ENCODE measurements at regions not wholly inside any gene's neighbourhood (a gene's known extent, or its start where the extent isn't known, plus 50 kb on each side); places are given as distances from the start of the nearest gene placed in this dataset.

- no peak for TF ChIP-seq CTCF (IDR thresholded peaks at IDR 0.05; ENCODE audit: low read depth, low read length, missing input control)
- TF ChIP-seq HNF4A (conservative IDR thresholded peaks at IDR 0.05) = no peak
- no peak for TF ChIP-seq EGR1 (IDR thresholded peaks at IDR 0.05; ENCODE audit: low read depth in 2 of 2)
- TF ChIP-seq, protein P1, sequence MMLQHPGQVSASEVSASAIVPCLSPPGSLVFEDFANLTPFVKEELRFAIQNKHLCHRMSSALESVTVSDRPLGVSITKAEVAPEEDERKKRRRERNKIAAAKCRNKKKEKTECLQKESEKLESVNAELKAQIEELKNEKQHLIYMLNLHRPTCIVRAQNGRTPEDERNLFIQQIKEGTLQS (IDR thresholded peaks at IDR 0.05) = no peak
- TF ChIP-seq FOXA1 (IDR thresholded peaks at IDR 0.05) = no peak
- TF ChIP-seq MAX (IDR thresholded peaks at IDR 0.05) = no peak
- TF ChIP-seq GABPA (IDR thresholded peaks at IDR 0.05 in 1 of 2, conservative IDR thresholded peaks at IDR 0.05 in 1 of 2) = no peak
Measured at GRCh38 chr14:103277931-103278330, 56.1 kb upstream of the EIF5 start (continued).

DNA sequence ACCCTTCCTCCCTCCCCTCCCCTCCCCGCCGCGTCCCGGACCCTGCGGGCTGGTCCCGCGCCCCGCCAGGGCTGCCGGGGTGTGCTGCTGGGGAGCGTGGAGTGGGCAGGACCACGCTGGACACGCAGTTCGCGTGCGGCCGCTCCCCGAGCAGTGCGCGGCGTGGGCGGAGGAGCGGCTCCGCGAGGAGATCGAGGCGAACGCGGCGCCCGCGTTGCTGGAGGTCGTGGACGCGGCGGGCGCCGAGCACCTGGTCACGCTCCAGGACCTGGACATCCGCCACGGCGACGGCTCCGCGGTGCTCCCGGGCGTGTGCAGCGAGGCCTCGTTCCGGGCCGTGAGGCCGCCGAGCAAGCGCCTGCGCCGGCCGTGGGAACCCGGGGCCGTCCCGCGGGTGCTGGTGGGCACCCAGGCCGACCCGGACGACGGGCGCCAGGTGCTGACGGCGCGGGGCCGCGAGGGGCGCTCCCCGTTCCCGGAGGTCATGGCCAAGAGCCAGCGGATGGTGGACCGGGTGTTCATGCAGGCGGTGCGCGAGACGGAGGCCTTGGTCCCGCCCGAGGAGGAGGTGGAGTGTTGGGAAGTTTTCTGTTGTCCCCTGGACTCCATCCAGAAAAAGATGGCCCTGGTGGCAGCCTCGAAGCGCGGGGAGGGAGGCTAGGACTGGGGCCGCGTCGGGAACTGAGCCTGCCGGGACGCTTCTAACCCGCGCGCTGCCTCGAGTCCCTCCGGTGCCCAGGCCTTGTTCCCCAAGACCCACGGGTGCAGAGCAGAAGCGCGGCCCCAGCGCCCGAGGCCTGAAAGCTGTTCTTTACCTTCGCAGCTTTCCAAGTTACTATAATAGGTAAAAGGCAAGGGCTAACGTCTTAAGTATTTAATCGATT is 54.7 kb upstream of the EIF5 start:
- Histone ChIP-seq H3K9ac (ENCODE audit: low read depth in 1 of 2, low read length in 2 of 2) (no peak overlapping the region), H3K36me3 (ENCODE audit: control insufficient read depth in 4 of 4, insufficient read depth in 3 of 4, low read depth in 1 of 4, low read length in 3 of 4) (no peaks in the 10 kb centered on the region), H3K27me3 (ENCODE audit: control insufficient read depth in 4 of 4, insufficient read depth in 4 of 4, low read length in 3 of 4) (no peaks in the 10 kb centered on the region), H3K27ac (ENCODE audit: low read depth in 1 of 2, low read length in 2 of 2) (peak overlapping the region; percentile 47 to 57), H3K4me1 (ENCODE audit: control insufficient read depth in 4 of 4, insufficient read depth in 4 of 4, low read length in 3 of 4) (peaks cover 0 to 22% (median 10%) of the 10 kb centered on the region in 4 donors), H3K4me3 (ENCODE audit: low read depth in 1 of 3, low read length in 3 of 3) (peak overlapping the region in 1 of 3 donors; percentile 59), H3K9me3 (ENCODE audit: control insufficient read depth in 4 of 4, low read length in 3 of 4) (no peaks in the 10 kb centered on the region)
- 24% methylated on average over 102 of the region's 102 CpGs for WGBS
- no peak for TF ChIP-seq CTCF (IDR thresholded peaks at IDR 0.05; ENCODE audit: low read depth, low read length, missing input control)
- no peak for TF ChIP-seq EGR1 (IDR thresholded peaks at IDR 0.05; ENCODE audit: low read depth in 2 of 2)
- no peak for TF ChIP-seq HNF4G (IDR thresholded peaks at IDR 0.05)
- no peak for DNase-seq (ENCODE audit: low spot score)

DNA sequence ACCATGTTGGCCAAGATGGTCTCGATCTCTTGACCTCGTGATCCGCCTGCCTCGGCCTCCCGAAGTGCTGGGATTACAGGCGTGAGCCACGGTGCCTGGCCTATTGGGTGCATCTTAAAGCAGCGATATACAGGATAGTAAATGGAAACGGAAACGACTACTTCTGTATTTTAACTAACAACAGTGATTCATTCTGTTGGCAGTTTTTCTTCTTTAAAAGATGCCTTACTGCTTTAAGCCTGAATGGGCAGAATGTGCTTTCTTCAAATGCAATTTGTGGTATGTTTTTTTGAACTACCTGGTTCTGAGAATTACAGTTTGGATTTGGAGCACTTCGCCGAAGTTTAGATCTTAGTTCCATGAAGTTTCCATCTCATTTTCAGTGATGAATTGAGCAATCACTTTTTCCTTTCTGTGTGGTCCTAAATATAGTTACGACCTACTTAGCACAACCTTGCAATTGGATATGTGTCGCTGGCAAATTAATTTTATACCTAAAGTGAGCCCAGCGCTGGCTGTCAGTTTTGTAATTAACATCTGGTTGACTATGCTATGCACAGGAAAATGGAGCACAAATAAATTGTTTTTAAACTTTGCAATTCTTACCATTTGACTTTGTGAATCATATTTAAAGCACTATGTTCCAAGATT is 53.6 kb upstream of the EIF5 start:
- DNase-seq (ENCODE audit: low spot score) = no peak
- 73% methylated on average over 15 of the region's 15 CpGs for WGBS

More for the DNA sequence above, 53.6 kb upstream of the EIF5 start:
- Histone ChIP-seq H3K9ac (ENCODE audit: low read depth in 1 of 2, low read length in 2 of 2) (no peak overlapping the region), H3K9me3 (ENCODE audit: control insufficient read depth in 4 of 4, low read length in 3 of 4) (no peaks in the 10 kb centered on the region), H3K36me3 (ENCODE audit: control insufficient read depth in 4 of 4, insufficient read depth in 3 of 4, low read depth in 1 of 4, low read length in 3 of 4) (no peaks in the 10 kb centered on the region), H3K27me3 (ENCODE audit: control insufficient read depth in 4 of 4, insufficient read depth in 4 of 4, low read length in 3 of 4) (no peaks in the 10 kb centered on the region), H3K4me1 (ENCODE audit: control insufficient read depth in 4 of 4, insufficient read depth in 4 of 4, low read length in 3 of 4) (peaks cover 0 to 26% (median 14%) of the 10 kb centered on the region in 4 donors), H3K4me3 (ENCODE audit: low read depth in 1 of 3, low read length in 3 of 3) (no peak overlapping the region), H3K27ac (ENCODE audit: low read depth in 1 of 2, low read length in 2 of 2) (peak overlapping the region in 1 of 2 donors; percentile 50)
- TF ChIP-seq GABPA (IDR thresholded peaks at IDR 0.05 in 1 of 2, conservative IDR thresholded peaks at IDR 0.05 in 1 of 2) = no peak

All from liver (tissue), 8 donors.